ENCODE measurements at regions not wholly inside any gene's neighbourhood (a gene's known extent, or its start where the extent isn't known, plus 50 kb on each side); places are given as distances from the start of the nearest gene placed in this dataset.
A peak's percentile ranks its signal among the peaks of the same experiment; 100 is the strongest.

DNA sequence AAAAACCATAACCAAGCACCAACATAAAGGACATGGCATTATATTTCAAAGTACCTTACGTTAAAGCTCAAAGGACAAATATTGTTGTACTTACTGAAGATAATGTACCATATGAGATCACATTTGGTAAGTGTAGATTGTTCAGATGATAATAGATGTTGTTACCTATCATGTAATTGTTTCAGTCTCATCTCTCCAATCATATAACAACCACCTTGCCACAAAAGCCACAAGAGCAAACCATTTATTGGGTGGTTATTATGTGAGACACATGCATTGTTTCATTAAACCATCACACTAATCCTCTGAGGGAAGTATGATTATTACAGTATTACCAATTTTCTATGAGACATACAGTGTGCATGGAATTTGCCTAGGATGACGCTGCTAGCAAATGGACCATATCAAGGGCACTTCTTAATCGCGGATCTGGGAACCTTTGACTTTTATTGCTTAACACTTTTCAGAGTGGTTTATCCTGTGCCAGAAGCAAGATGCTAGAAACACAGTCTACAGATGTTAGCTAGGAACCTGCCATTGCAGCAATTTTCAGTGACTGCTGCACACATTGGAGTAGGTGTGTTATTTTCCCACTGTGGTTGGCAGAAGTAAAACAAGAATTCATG, 149.8 kb upstream of the AKIRIN2 start:
- no peak for DNase-seq (ENCODE audit: low read depth)

DNA sequence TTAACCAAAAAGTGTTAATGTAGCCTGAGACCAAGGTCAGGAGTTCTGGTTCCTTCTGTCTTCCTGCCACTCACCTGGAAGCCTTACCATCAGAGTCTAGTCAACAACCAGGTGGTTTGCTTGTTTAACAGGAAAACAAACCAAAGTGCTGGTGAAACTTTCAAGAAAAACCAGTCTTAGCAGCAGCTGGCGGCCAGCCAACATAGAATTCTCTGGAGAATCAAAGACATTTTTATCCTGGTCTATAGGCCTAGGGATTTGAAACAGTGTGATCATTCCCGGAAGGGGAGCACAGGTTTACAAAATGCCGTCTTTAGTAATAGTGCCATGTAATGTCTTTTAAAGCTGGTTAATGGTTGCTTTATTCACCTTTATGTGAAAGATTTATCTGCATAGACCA, 146.6 kb upstream of the AKIRIN2 start:
- DNase-seq (ENCODE audit: low read depth), result no peak

DNA sequence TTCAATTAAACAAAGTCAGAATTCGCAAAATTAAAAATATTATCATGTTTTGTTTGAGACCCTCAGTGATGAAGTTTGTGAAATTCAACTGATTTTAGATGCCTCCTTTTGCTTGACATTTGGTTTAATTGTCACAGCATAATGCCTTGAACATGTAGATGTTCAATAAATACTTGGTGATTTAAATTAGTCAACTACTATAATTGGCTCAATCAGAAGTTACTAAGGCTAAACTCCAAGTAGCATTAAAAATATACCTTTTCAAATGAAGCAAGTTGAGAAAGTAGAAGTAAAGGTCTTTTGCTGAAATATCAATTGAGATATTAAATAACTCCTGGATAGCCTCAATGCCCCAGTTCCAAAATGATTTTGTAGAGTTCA, 145.8 kb upstream of the AKIRIN2 start:
- DNase-seq (ENCODE audit: low read depth), result no peak

DNA sequence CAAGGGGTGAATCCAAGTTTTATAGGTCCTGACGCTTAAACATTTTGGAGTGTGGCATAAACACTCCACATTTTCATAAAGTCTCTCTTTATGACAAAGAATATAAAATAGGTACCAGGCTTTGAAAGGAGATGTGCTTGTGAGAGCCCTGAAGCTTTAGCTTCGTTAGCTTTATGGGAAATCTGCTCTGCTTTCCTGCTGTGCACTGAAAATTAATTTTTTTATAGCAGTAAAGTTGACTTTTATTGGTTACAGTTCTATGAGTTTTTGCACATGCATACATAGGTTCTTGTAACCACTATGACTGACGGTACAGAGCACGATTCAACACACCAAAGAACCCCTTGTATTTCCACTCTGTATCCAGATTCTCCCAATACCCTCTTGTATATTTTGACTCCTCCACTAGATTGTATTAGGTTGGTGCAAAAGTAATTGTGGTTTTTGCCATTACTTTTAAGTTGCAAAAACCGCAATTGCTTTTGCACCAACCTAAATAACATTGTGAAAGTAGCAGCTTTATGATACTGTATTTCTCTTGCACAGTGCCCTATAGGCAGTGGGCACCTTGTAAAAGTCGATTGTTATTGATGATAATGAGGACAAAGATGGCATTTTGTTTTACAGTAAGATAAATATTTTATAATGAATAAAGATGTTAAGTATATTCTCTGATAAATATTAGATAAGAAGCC, 145.2 kb upstream of the AKIRIN2 start:
- no peak for DNase-seq (ENCODE audit: low read depth)

DNA sequence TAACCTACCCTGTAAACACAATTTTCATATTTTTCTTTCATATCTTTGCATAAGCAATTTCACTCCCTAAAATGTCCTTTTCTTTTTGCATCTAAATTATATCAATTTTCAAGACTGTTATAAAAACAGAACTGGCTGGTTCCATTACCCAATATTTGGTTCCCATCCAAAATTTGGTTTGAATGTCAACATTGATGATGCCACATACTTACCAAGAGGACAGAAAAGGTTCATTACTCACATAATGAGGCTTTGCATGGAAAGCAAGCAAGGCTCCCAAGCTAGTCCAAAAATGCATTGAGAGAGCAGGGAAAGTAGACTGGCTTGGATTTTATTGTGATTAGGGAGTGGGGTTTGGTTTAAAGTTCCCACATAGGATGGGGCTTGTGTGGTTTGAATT, 144.4 kb upstream of the AKIRIN2 start:
- no peak for DNase-seq (ENCODE audit: low read depth)

DNA sequence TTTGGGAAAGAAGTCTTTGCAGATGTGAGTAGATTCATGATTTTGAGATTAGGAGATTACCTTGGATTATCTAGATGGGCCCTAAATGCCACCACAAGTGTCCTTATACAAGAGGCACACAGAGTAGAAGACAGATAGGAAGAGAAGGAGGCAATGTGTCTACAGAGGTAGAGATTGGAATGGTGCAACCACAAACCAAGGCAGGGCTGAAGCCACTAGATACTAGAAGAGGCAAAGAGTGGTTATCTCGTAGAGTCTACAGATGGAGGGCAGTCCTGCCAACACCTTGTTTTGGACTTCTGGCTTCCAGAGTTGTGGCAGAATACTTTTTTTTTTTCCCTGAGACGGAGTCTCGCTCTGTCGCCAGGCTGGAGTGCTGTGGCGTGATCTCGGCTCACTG, 138.3 kb upstream of the AKIRIN2 start:
- no peak for DNase-seq (ENCODE audit: low read depth)

DNA sequence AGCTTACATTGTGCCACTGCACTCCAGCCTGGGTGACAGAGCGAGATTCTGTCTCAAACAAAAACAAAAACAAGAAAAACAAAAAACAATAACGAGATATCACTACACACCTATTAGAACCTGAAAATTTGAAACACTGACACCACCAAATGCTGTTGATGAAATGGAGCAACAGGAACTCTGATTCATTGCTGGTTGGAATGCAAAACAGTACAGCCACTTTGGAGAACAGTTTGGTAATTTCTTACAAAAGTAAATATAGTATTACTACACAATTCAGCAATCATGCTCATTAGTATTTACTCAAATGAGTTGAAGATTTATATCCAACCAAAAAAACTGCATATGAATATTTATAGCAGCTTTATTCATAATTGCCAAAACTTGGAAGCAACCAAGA, 135.8 kb upstream of the AKIRIN2 start:
- no peak for DNase-seq (ENCODE audit: low read depth)

DNA sequence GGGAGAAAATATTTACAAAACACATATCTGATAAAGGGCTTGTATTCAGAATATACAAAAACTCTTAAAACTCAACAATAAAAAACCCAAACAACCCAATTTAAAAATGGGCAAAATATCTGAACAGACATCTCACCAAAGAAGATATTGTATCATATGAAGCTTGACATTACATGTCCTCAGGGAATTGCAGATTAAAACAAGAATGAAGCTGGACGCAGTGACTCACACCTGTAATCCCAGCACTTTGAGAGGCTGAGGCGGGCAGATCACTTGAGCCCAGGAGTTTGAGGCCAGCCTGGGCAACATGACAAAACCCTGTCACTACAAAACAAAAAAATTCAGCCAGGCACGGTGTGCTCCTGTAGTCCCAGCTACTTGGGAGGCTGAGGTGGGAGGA, 135.4 kb upstream of the AKIRIN2 start:
- DNase-seq (ENCODE audit: low read depth), result peak; percentile 9

DNA sequence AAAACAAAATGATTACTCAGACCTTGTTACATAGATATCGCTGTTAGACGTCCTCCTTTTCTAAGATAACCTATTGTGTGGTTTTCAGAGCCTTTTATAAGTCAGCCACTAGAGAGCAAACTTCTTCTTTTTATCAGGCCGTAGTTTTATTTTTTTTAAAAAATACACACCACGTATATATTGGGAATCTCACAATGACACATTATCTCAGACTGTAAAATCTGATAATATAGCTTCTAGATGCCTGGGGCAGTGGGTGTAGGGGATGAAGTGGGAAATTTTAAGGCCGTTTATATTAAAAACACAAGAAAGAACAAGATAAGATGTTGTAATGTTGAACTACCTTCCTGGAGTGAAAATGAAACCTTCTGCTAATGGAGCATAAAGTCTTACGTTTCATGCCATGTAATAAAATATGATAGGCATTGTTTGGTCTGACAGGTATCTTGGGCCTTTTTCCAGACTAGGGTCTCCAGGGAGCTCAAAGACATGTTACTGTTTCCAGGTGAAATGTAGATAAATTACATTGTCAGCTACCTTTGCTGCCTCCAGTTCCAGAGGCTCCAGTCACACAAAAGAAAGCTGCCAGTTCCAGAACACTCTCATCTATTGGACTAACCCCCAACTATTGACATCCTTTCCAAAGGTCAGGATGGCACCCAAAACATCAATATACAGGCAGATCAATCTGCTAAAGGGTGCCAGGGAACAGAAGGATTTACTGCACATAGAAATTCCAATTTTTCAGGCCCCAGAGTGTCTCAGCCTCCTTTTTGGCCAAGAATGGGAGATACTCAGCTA, 130.2 kb upstream of the AKIRIN2 start:
- peak; percentile 18 for DNase-seq (ENCODE audit: low read depth)

DNA sequence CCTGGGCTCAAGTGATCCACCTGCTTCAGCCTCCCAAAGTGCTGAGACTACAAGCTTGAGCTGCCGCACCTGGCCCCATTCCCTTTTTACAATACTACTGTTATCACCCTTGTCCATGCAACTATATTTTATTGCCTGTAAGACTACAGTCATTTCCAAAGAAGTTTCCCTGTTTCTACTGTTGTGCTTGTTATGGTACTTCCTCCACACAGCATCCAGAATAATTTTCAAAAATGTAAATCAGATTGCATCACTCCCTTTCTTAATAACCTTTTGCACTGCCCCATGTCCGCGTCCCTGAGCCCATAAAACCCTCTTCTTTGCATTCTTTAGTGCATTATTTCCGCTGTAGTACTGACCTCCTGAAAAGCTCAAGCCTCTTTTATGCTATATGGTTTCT, 128.9 kb upstream of the AKIRIN2 start:
- DNase-seq (ENCODE audit: low read depth), result no peak

DNA sequence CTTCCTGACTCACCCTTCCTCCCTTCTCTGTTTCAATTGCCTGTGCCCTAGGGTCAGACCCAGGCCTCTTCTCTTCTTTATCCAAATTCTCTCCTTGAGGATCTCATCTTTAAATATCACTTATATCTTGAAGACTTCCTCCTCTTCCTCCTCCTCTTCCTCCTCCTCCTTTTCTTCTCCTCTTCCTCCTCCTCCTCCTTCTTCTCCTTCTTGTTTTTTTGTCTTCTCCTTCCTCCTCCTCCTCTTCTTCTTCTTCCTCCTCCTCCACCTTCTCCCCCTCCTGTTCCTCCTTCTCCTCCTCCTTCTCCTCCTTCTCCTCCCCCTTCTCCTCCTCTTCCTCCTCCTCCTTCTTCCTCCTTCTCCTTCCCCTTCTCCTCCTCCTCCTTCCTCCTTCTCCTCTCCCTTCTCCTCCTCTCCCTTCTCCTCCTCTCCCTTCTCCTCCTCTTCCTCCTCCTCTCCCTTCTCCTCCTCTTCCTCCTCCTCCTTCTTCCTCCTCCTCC, 127.6 kb upstream of the AKIRIN2 start:
- no peak for DNase-seq (ENCODE audit: low read depth)

DNA sequence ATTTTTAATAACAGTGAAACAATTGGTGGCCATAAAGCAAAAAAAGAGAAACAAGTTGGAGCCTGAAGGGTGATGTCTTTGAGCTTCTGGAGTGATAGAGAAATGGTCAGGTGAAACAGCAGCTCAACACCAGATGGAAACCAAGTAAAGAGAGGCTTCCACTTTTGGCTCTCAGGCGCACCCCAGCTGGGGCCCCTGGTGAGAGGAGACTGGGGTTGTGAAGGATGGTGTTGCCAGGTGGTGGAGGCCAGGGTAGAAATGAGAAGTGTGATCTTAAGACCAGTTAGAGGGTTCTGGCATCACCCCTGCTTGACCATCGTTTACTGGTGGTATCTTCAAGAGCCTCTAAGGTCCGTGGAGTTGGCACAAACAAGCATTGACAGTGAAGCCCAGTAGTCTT, 126.0 kb upstream of the AKIRIN2 start:
- no peak for DNase-seq (ENCODE audit: low read depth)

DNA sequence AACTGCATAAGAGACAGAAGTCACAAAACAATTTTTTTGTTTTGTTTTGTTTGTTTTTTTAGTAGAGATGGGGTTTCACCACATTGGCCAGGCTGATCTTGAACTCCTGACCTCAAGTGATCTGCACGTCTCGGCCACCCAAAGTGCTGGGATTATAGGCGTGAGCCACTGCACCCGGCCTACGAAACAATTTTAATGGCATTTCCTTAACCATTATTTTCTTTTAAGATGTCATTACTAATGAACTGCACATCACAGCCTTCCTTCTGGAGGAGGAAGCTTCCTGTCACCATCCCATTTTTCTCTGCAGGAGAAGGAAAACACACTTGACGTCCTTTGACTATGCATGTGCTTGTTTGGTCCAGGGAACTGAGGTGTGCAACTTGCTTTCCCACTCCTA, 125.3 kb upstream of the AKIRIN2 start:
- no peak for DNase-seq (ENCODE audit: low read depth)

DNA sequence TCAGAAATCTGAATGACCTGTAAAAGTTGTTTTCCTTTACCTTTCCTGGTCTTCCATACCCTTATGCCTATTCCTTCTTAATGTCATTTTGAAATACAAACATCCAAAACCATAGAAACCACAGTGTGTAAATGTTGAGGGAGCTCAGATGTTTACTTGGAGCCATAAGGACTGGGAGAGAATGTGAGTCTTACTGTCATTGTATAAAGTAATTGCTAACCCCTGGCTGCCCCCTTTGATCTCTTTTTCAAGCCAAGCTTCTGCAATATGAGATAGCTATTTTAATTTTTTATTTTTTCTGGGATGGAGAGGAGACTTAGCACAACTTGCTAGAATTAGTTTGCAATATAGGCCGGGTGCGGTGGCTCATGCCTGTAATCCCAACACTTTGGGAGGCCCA, 124.4 kb upstream of the AKIRIN2 start:
- DNase-seq (ENCODE audit: low read depth), result no peak

DNA sequence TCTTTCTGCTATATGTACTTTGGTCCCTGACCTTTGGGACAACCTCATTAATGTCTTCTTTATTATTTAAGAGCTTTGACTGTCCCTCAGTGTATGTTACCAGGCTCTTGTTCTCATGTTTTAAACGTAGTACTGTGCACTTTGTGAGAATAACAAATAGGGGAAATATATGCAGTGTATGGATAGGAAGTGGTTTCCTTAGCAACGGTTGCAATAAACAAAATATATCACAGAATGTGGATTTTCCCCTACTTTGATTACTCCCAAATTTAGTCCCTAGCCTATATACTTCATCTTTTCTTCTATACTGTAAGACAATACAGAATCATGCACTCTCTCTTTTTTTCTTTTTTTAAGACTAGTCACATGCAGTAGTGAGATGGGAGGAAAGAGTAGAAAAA, 123.8 kb upstream of the AKIRIN2 start:
- no peak for DNase-seq (ENCODE audit: low read depth)

DNA sequence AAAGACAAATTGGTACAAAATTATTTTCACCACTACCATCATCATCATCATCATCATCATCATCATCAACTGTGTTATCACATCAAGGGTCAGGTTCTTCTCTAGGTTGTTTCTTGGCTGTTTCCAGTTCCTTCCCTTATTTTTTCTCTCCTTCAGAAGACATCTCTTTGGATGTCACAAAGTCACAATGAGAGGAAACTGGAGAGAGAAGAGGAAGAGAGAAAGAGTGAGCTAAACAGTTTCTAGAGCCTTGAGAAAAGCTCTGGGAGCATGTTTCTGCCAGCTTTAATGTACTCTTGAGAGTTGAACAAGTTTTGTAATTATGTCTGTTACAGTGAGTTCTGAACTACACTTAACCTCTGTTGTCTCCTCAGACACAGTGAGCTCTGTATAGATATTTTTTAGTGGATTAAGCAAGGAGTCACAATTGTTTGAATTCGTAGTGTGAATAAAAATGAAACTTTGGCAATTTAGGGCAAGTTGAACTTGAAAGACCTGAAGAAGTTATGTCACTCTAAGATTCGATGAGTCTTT, 123.0 kb upstream of the AKIRIN2 start:
- no peak for DNase-seq (ENCODE audit: low read depth)

DNA sequence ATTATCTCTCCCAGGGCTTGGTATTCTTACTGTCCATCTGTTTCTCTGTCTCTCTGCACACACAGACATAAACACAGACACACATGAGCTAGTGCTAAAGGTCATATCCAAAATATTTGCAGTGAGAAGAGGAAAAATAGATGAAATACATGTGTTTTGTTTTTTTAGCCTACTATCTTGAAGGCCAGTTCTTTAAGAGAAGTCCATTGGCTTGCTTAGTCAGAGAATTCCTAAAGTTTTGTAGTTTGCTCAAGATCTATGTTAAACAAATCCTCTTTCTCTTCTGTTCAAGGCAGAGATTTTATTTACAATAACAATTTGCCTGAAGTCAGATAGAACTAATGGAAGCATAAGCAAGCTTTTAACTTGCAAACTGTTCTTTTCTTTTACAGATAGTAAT, 120.0 kb upstream of the AKIRIN2 start:
- DNase-seq (ENCODE audit: low read depth), result no peak

DNA sequence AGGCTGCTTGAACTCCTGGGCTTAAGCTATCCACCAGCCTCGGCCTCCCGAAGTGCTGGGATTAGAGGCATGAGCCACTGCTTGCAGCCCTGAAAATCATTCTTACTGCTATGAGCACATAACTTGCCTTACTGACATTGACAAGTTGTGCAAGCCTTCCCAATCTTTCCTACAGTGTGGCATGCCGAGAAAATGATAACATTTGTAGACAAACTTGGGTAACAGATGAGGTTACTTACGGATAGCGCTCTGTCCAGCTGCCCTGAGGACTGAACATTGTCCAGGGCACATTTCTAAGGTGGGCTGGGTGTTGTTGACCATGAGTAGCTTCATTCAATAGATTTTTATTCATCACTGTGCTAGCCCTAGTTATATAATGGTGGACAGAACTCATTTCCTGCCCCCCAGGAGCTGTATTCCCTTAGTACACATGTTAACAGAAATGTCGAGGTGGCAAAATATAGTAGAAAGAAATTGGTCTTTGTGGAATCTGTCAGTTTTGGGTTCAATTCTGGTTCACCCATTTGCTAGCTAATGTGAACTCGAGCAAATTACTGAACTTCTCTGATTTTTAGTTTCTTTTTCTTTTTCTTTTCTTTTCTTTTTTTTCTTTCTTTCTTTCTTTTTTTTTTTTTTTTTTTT, 118.4 kb upstream of the AKIRIN2 start:
- no peak for DNase-seq (ENCODE audit: low read depth)

DNA sequence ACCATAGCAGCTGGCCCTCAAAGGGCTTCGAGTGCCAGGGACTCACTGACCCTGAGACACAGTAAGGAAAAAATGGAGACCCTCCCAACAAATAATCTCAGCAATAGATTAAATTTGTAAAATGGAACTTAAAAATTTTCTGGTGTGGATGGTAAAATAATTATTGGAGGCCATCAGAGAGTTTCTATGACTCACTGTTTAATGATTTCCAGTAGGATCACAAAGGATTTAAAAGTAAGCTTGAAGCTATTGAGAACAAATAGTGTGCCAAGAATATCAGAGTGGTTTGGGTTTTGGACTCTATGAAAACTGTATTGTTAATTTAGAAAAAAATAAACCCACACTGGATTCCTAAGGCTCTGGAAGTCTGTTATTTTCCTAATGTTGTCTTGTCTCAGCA, 115.2 kb upstream of the AKIRIN2 start:
- no peak for DNase-seq (ENCODE audit: low read depth)

DNA sequence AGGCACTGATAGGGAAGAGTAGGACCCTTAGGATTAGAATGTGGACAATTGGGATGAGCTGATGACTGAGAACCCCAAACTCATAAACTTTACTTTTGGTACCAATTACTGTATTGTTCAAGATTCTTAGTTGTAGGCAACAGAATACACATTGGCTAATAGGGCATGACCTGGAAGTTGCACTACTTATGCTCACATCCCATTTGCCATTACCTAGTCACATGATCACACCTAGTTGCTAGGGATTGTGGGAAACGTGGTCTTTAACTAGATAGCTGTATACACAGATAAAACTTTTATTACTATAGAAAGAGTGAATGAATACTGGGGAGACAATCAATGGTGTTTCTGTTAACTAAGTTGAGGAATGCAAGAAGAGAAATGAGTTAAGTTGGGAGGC, 113.4 kb upstream of the AKIRIN2 start:
- DNase-seq (ENCODE audit: low read depth), result no peak

DNA sequence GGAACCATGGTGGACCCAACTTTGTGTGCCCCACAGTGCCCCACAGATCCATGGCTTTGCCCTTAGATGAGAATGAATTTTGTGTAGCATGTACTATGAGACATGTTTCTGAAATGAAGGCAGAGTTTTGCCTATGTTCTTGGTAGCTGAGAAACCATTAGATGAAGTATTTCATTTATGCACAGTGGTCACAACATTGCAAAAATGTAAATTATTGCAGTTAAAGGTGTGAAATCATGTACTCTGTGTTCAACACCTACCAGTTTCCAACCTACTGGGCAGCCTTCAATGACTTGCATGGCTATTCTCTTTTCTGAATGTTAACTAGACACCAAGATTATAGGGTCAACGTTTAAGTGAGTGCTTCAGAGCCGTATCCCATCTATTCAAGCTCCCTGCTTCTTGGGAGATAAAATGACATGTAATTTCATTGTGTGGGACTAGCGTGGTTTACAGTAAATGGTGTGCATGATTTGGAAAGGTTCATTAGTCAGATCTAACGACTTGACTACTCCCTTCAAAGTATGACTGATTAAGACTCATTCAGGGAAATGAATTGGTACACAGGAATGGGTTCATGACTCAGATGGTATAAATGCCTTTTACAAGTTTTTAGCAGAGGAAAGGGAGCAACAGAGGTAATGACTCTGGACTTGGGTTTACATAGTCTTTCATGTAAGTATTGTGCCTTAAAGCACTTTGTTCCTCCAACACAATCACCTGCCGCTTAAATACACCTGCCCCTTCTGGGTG, 106.1 kb upstream of the AKIRIN2 start:
- peak; percentile 40 for DNase-seq (ENCODE audit: low read depth)

DNA sequence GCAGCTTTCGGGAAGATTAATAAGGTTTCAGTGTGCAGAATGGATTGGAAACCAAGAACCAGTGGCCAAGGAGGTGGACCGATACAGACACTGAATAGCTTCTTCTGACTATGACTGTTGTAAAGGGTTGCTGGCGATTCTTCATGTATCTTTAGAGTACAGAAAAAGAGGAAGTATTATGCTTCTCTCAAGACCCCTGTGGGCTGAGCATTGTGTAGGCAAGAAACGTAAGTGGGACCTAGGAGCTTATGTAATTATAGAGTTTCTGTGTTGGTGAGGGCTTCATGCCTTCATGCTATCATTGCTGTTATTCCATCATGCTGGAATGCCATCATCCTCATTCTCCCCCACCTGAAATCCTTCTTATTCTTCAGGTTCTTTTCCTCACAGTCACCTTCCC, 105.4 kb upstream of the AKIRIN2 start:
- DNase-seq (ENCODE audit: low read depth), result no peak

Data from RPMI7951 (cell line).